Muscle of back (tissue), 3 donors: ENCODE measurements at regions not wholly inside any gene's neighbourhood (a gene's known extent, or its start where the extent isn't known, plus 50 kb on each side); places are given as distances from the start of the nearest gene placed in this dataset.

Experiments used
- DNase-seq, 3 donors: peaks; one replicate each; pipeline versions ENCODE4 v3.0.0 to v3.0.0-alpha.2; 2013

DNA sequence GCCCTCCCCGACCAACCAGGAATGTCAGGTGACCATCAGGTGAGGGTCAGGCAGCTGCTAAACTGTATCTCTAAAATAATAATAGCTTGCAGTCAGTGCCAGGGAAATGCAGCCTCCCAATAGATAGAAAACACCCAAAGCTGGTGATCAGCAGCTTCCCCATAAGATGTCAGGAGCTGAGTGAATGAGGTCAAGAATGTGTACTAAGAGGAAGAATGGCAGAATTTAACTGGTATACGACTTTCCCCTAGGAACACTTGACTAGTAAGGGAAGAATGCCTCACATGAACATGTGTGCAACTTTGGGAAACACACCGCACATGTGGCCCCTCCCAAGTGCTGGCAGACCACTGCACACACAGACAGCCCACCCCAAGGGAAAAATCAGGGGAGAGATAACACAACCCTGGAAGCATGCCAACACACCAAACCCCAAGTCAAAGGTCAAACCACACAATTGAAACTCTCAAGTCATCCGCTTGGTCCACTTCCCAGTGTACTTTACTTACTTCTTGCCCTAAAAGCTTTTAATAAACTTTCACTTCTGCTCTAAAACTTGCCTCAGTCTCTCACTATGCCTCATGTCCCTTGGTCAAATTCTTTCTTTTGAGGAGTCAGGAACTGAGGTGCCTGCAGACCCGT is 806.5 kb downstream of the OTOL1 start:
- no peak for DNase-seq

DNA sequence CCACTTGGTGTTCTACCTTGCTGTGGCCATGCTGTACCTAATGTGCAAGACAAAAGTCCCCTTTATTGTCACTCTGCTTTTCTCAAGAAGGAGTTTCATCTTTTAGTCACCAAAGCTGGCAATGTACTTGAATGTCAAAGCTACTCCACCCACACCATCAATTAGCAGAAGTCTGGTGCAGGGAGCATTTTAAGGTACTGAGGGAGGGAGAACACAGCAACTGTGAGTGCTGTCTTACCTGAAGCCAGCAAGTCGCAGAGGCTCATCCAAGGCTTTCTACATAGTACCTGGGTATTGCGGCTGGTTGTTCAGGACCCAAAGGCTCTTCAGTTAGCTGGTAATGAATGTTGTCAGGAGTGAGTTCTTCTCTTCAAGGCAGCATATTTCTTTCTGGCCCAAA is 820.4 kb downstream of the OTOL1 start:
- DNase-seq, result no peak

DNA sequence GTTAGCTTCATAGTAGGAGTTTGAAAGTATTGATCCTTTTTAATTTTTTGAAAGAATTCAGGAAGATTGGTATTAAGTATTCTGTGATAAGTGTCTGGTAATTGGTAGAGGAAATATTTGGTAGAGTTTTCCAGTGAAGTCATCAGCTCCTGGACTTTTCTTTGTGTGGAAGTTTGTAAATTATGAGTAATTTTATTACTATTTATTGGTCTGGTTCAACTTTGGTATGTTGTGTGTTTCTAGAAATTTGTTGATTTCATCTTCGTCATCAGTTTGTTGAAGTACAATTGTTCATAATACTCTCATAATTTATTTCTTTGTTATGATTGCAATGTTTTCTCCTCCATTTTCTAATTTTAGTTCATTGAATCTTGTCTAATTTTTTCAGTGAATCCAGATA is 832.0 kb downstream of the OTOL1 start:
- no peak for DNase-seq

DNA sequence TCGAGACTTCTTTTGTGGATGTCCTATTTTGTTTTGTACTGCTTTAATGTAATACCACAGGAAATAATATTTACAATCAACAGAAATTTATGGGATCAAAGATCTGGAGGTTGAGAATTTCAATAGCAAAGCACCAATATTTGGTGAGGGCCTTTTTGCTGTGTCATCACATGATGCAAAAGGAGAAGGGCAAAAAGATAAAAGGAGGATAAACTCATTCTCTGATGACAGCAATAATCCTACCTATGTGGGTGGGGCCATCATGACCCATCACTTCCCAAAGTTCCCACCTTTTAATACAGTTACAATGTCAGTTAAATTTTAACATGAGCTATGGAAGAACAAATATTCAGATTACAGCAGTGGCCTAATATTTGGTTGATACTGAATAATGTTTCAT is 832.9 kb downstream of the OTOL1 start:
- DNase-seq, result no peak

DNA sequence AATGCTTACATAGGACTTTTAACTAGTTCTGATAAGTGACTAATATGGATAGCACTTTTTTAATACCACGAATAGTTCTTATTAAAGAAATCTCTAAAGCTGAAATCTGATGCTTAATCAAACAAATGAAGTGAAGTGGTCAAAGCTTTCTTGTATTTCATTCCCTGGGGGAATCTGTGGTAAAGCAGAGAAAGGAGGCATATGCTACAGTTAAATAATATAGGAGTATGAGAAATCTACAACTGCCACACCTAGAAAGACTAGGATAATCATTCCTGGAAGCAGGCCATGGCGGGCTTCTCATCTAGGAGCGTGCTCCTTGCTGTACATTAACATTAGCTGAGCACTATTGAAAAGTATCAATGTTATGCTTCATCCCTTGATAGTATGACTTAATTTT is 835.7 kb downstream of the OTOL1 start:
- no peak for DNase-seq

DNA sequence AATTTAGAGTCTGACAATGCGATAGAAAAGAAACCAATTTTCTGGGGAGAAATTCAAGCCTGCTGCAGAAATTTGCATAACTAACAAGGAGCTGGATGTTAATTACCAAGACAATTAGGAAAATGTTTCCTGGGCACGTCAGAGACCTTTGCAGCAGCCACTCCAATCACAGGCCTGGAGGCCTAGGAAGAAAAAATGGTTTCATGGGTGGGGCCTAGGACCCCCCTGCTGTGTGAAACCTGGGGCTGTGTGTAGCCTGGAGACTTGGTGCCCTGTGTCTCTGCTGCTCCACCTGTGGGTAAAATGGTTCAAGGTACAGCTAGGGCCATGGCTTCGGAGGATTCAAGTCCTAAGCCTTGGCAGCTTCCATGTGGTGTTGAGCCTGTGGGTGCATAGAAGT is 837.9 kb downstream of the OTOL1 start:
- DNase-seq, result no peak

DNA sequence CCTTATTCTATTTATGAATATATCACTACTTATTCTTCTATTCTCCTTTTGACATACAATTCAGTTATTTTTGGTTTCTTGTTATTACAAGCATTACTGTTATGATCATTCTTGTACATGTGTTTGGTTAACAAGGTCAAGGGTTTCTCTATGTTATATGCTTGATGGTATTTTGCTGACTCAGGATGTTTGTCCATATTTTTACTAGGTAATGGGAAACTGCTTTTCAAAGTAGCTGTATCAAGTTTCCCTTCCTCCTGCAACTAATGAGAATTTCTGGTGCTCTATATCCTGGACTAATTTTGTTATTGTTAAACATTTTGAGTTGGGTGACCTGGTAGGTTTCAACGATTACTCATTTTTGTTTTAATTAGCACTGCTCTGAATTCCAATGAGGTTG is 841.0 kb downstream of the OTOL1 start:
- DNase-seq, result no peak

DNA sequence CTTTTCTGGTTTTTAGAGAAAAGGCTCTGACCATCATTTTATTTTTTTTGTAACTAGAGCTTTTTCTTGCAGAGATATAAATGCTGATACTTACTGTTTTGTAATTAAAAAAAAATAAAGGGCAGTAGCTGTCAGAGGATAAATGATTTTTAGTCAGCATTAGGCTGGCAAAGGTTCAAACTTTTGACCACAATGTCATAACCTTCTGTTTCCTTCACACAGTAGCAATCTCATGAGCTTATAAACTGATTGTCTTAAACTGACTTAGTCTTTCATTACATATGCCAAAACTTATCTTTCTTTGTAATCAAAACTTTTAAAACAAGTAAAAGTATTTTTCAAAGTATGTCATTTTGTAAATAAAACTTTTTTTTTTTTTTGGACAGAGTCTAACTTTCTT is 841.9 kb downstream of the OTOL1 start:
- no peak for DNase-seq

DNA sequence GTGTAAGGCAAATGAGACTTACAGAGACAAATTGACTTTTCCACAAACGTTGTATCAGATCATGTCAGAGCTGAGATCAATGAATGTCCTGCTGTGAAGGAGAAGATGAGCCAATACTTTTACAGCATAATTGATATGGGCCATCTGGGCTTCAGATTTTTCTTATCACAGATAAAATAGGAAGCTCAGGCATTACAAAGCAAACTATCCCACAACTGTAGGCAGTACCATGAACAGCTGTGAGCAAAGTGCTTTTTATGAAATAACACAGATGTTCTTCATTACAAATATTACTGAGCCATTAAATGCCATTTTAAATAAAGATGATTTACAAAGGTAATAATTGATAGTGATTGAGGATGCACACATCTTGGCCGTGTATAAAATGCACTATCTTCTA is 852.3 kb downstream of the OTOL1 start:
- peak in 1 of 3 donors; percentile 11 for DNase-seq

DNA sequence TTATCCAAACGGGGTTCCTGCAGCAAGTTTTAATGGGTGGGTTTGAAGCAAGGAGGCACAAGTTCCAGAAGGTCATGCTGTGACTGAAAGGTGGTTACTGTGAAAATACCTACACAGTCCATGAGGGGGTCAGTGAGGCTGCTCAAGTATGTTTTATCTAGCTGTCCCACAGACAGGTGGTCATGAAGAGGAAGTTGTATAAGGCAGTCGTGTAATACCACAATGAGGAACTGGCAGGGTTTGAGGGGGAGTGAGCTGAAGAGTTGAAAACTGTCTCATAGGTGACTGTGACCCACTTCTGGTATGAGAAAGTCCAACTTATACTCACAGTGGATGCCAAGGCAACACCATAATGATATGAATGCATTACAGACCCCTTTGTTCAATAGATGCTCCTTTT is 856.8 kb downstream of the OTOL1 start:
- DNase-seq, result no peak

DNA sequence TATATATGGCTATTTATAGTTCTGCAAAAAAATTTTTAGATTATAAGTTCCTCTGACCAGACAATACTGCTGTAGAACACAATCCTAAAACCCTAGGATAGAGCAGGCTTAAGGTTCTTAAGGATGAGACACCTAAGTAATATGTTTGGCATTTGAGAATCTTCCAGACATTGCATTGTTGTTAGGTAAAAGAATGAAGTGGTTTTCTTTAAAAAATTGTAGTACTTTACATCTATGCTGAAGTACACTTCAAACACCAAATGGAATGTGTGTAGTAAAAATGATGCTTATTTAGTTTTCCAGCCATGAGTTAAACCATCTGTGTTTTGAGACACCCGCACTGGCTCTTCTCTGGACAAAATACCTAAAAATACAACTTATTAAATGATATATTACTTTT is 857.7 kb downstream of the OTOL1 start:
- DNase-seq, result peak in 2 of 3 donors; percentile 20 to 26

DNA sequence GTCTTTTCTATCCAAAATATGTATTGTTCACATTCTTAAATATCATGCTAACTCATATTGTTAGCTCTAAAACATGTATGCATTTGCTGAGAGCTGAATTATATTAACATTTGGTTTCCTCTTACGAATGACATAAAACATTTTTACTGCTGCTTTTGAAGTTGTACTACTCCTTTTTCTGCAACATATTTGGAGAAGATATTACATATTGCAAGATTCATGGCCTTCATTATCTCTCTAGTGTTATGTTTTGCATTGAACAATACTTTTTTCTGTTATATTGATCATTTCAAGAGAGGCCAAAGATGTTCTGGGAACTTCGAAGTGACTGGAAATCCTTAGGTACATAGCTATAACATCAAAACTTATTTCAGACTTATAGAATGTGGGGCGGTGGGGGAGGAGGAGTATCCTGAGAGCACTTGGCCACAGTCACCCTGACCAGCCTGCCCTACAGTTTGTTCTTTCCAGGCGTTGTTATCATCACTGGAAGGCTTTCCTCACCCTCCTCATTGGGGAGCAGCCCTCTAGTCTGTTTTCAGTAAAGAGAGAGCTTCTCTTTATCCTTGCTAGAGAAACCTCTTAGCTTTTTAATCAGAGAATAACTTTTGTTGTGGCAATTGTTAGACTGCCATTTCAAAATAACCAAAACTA is 868.6 kb downstream of the OTOL1 start:
- DNase-seq, result peak in 1 of 3 donors; percentile 38

DNA sequence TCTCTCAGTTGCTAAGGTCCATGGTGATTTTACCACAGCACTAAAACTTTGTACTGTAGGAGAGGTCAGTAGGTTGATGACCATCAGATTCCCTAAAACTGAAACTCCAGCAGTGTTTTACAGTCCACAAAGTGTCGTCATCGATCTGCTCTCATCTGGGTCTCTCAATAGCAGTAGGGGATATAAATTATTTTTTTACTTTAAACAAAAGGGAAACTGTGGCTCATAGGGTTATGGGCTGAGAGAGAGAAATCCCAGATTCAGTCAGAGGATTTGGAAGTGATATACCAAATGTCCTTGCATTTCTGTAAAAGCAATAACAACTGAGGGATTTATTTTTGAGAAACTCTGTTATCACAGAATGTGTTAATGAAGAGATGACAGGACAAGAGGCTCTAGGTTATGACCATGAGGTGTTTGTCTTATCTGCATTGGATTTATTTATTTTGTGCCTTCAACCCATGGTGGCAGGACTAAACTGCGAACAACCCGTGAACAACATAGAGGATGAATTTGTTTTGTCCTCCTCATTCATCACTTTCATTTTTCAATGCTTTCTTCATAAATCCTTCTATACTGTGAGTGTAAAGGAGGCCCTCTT is 869.7 kb downstream of the OTOL1 start:
- no peak for DNase-seq

DNA sequence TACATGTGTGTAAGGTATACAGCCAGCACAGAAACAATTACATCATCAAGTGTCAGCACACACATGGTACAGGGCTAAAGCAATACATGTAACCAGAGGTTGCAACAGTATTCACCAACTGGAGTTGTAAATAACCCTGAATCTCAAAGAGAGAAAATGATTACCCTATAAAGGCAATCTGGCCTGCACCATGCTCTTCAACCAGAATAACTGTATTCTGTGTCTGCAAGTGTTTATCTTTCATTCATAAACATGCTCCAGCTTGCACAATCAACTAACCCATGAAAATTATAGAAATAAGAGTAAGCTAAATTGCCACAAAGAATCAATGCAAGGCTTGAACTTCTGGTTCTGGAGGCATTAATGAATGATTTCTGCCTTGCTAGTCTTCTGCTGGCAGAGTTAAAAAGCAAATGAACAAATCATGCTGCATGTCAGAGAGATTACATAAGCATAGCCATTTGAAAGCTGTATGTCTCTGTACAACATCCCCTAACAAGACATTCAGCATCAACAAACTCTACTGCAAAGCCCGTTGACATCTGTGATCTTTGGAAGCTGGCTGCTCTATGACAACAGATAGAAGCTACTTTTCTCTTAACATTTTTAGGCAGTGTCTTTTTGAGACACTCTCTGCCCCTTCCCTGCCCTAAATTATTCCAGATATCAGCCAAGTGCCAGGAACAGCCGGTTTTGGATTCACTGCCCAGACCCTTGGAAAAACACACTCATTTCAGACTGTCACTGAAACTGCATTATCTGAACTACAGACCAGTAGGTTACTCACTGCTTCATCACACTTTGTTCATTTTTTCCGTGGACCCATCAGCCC is 871.0 kb downstream of the OTOL1 start:
- peak in 1 of 3 donors; percentile 37 for DNase-seq

DNA sequence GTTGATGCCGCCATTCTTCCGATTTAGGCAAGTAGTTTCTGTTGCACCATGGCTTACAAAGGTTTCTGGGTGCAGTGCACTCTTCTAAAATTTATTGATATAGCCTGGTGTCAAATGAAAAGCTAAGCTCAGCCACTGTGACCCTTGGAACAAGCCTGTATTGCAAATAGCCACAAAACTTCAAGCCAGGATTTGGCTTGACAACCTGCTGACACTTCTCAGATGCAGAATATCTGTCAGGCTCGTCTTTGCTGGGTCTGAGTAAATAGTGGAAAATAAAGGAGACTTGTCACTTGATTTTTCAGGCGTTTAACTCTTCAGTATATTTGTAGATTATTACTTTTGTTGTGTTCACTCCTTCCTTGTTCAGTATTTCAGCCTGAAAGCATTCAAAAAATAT is 871.8 kb downstream of the OTOL1 start:
- DNase-seq, result peak in 1 of 3 donors; percentile 7

DNA sequence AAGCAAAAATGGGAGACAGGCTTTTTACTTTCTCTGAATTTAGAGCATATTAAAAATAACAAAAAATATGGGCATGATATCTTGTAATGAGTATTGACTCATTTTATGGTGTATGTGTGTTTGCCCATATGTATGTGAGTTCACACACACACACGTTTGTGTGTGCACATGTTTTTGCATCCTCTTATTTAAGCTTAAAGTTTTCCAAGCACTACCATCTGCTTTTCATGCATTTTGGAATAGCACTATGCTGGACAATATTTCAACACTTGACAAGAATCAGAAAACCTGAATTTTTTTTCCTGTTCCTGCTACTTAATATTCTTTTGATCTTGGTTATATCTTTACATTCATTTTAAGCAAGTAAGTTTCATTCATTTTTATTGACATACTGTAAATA is 872.7 kb downstream of the OTOL1 start:
- DNase-seq, result no peak

DNA sequence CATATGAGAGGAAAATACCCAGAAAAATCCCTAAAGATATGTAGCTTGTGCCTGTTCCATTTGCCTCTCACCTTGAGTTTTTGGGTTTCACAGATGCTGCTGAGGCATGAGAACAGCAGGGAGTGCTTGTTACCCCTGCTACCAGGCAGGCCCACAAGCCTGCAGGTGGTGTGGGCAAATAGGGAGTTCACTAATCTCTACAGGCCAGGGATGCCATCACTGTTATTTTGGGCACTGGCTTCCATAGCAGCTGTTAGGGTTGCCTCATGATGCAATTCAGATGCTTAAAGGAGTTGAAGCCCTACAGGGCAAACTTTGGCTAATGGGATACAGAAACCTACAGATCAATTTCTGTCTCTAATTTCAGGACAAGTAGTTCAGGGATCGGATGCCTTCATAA is 873.5 kb downstream of the OTOL1 start:
- peak; percentile 13 to 53 (median 16) for DNase-seq

DNA sequence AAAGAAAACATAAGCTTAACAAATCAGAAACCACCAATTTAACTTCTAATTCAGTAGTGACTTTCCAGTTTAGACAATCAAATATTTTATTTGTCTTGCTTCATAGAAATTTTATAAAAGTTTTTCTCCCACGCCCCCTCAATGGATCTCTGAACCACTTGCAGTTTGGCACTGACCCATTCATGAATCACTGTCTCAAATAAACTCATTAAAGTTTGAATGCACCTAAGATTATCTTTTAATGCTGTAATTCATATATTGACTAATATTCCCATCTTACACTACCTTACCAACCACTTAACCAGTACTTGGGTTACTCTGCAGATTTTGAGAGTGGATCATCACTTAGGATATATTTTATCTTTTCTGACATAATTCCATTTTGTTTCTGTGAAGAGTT is 880.2 kb downstream of the OTOL1 start:
- no peak for DNase-seq

DNA sequence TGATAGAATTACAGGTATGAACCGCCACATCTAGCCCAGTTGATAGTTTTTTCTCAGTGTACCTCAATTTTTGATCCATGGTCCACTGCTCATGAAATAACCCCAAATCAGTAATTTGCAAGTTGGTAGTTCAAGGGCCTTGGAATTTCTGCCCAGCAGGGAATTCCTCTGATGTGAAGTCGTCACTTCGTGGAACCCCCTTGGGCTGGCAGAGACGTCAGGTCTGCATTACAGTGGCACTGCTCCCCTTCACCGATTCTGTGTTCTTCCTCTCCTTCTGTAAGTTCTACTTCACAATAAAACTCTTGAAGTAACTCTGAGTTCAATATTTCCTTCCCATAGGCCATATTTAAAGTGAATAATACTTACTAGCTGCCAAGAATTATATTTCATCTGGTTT is 881.0 kb downstream of the OTOL1 start:
- DNase-seq, result peak in 1 of 3 donors; percentile 6

DNA sequence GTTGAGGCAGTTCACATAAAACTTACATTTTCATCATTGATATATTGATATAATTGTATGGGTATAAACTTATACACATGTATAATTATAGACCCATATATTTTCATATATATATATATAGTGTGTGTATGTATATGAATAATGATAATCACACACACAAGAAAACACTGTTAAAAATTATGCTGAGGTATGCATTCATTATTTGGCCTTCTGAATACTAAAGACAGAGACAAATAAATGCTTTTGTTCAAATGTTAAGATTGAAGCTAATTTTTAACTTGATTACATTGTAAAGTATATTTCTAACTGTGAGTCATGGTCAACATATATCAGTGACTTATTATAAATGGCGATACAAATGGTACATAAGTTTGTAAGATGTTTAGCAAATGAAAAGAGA is 888.8 kb downstream of the OTOL1 start:
- DNase-seq, result no peak

DNA sequence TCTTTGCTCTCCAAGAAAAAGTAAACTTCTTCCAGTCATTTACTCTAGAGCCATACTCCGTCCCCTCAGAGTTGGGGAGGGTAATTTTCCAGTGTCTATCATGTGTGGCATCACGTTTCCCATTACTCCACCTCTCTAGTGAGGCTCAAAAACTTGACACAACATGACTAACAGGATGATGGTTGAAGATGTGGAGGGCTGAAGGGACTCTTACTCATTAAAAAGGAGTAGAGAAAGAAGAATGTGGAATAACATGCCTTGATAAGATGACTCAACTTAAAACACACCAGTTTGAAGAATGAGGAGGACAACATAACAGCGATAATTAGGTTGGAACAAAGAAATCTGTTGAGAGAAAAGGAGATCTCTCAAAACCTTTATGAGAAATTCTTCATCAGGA is 894.3 kb downstream of the OTOL1 start:
- peak in 1 of 3 donors; percentile 45 for DNase-seq

DNA sequence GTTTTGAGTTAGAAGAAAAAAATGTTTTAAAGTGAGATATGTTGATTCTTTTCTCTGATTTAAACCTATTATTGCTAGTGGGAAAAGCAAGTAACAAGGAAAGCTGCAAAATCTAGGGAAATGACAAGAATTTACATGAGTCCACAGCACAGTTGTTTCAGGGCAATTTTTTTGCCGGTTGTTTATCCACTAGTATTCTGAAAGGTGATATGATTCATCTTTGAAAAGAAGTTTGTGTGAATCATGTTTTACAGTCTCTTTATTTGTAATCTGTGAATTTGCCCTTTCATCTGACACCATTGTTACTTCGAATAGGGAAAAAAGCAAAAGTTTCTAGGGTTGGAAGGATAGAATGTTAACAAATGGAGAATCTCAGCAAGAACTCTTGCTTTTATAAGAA is 894.7 kb downstream of the OTOL1 start:
- no peak for DNase-seq

DNA sequence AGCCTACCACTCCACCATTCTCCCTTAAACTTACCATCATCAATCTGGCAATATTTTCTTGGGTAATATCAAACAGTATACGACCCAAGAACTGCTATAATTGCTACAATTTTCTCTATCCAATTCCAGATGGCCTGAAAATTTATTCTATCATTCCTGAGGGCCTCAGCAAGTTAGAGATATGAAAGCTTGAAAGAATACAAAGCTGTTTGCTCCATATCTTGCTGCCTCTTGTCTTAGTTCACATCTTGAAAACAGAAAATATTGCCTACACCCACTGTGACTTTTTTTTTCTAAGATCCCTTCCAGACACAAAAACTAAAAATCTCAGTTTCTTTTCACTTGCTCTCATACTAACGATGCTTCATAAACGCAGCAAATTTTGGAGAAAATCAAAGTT is 898.9 kb downstream of the OTOL1 start:
- no peak for DNase-seq
